GM23338 (cell line): ENCODE measurements at regions not wholly inside any gene's neighbourhood (a gene's known extent, or its start where the extent isn't known, plus 50 kb on each side); places are given as distances from the start of the nearest gene placed in this dataset.

Experiments
- CREB1 ChIP-seq: fragments of 250-450 bp; sonication (Bioruptor Pico); IDR thresholded peaks from 2 replicates; pipeline ENCODE4 v1.5.0; 2020; ENCODE audit warnings: low read depth, mild to moderate bottlenecking, moderate library complexity
- CTCF ChIP-seq, 2 experiments: fragments of 200-600 bp in 1 of 2; sonication (generic) in 1 of 2; conservative IDR thresholded peaks; 2 replicates each; pipeline versions ENCODE4 v1.5.1 to v1.6.1; 2016 to 2017; ENCODE audit warnings: antibody characterized with exemption in 2 of 2, low read depth in 2 of 2, mild to moderate bottlenecking in 2 of 2, moderate library complexity in 1 of 2
- EZH2 ChIP-seq: fragments of 200-600 bp; sonication (generic); IDR thresholded peaks from one replicate; pipeline ENCODE4 v1.8.0; 2017; ENCODE audit warnings: antibody characterized with exemption, mild to moderate bottlenecking, low read depth; ENCODE audit not compliant: unreplicated experiment
- EZH2phosphoT487 ChIP-seq: fragments of 200-600 bp; sonication (generic); IDR thresholded peaks from one replicate; pipeline ENCODE4 v1.8.1; 2018; ENCODE audit warnings: antibody characterized with exemption; ENCODE audit not compliant: unreplicated experiment
- JUNB ChIP-seq: IDR thresholded peaks from one replicate; pipeline ENCODE4 v1.6.1; 2016; ENCODE audit warnings: antibody characterized with exemption; ENCODE audit not compliant: unreplicated experiment
- POLR2AphosphoS5 ChIP-seq: IDR thresholded peaks from 2 replicates; pipeline ENCODE4 v1.6.1; 2016; ENCODE audit warnings: antibody characterized with exemption, low read depth
- TF ChIP-seq, protein P1 (sequence below): IDR thresholded peaks from one replicate; pipeline ENCODE4 v1.6.1; 2018; ENCODE audit warnings: antibody characterized with exemption; ENCODE audit not compliant: unreplicated experiment

GRCh38 chrX:131614241-131614640, 70.4 kb downstream of the OR13H1 start:
- TF ChIP-seq JUNB (no peak), CTCF (conservative IDR thresholded peaks at IDR 0.05; ENCODE audit: low read depth in 2 of 2) (no peak), POLR2AphosphoS5 (no peak), EZH2 (no peak), EZH2phosphoT487 (no peak), CREB1 (no peak)
- TF ChIP-seq, protein P1, sequence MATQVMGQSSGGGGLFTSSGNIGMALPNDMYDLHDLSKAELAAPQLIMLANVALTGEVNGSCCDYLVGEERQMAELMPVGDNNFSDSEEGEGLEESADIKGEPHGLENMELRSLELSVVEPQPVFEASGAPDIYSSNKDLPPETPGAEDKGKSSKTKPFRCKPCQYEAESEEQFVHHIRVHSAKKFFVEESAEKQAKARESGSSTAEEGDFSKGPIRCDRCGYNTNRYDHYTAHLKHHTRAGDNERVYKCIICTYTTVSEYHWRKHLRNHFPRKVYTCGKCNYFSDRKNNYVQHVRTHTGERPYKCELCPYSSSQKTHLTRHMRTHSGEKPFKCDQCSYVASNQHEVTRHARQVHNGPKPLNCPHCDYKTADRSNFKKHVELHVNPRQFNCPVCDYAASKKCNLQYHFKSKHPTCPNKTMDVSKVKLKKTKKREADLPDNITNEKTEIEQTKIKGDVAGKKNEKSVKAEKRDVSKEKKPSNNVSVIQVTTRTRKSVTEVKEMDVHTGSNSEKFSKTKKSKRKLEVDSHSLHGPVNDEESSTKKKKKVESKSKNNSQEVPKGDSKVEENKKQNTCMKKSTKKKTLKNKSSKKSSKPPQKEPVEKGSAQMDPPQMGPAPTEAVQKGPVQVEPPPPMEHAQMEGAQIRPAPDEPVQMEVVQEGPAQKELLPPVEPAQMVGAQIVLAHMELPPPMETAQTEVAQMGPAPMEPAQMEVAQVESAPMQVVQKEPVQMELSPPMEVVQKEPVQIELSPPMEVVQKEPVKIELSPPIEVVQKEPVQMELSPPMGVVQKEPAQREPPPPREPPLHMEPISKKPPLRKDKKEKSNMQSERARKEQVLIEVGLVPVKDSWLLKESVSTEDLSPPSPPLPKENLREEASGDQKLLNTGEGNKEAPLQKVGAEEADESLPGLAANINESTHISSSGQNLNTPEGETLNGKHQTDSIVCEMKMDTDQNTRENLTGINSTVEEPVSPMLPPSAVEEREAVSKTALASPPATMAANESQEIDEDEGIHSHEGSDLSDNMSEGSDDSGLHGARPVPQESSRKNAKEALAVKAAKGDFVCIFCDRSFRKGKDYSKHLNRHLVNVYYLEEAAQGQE = no peak
